GM12874 (cell line): ENCODE measurements at regions not wholly inside any gene's neighbourhood (a gene's known extent, or its start where the extent isn't known, plus 50 kb on each side); places are given as distances from the start of the nearest gene placed in this dataset.

Experiments used
- TF ChIP-seq, protein P1 (sequence below): IDR thresholded peaks from 2 replicates; pipeline ENCODE4 v1.5.1; 2011; ENCODE audit warnings: low read depth, mild to moderate bottlenecking, control low read depth, low read length, moderate library complexity; ENCODE audit not compliant: insufficient read depth

DNA sequence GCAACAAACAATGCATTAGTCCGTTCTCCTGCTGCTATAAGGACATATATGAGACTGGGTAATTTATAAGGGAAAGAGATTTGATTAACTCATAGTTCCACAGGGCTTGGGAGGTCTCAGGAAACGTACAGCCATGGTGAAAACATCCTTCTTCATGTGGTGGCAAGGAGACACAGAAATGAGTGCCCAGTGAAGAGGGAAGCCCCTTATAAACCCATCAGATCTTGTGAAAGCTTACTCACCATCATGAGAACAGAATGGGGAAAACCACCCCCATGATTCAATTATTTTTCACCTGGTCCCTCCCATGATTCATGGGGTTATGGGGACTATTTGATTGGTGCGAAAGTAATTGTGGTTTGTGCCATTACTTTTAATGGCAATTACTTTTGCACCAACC, 655.8 kb upstream of the SEMA6A start:
- TF ChIP-seq, protein P1, sequence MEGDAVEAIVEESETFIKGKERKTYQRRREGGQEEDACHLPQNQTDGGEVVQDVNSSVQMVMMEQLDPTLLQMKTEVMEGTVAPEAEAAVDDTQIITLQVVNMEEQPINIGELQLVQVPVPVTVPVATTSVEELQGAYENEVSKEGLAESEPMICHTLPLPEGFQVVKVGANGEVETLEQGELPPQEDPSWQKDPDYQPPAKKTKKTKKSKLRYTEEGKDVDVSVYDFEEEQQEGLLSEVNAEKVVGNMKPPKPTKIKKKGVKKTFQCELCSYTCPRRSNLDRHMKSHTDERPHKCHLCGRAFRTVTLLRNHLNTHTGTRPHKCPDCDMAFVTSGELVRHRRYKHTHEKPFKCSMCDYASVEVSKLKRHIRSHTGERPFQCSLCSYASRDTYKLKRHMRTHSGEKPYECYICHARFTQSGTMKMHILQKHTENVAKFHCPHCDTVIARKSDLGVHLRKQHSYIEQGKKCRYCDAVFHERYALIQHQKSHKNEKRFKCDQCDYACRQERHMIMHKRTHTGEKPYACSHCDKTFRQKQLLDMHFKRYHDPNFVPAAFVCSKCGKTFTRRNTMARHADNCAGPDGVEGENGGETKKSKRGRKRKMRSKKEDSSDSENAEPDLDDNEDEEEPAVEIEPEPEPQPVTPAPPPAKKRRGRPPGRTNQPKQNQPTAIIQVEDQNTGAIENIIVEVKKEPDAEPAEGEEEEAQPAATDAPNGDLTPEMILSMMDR = no peak

DNA sequence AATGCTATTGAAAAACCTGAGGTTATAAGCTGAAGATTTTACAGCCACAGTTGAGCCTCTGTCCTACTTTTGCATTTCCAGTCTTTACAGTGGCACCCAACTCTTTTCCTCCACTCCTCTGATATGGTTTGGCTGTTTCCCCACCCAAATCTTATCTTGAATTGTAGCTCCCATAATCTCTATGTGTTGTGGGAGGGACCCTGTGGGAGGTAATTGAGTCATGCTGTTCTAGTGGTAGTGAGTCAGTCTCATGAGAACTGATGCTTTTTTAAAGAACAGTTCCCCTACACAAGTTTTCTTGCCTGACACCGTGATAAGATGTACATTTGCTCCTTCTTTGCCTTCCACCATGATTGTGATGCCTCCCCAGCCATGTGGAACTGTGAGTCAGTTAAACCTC, 646.1 kb upstream of the SEMA6A start:
- TF ChIP-seq, protein P1 = no peak

DNA sequence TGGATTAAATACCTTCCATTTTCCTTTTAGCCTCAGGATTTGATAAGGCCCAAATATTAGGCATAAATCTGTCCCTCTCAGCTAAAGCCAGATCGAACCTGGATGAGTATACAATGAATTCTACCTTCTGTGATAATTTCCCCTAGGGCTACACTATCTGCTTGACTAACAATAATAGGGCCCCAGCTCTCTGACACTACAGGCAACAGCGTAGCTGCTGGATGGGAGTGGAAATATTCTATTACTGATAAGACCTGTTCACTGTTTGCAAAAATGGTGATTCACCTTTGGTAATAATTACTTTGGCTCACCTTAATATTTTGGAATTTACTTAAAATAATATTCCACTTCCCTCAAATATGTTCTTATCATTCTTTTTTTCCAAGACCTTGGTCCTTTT, 644.2 kb upstream of the SEMA6A start:
- TF ChIP-seq, protein P1 = no peak

DNA sequence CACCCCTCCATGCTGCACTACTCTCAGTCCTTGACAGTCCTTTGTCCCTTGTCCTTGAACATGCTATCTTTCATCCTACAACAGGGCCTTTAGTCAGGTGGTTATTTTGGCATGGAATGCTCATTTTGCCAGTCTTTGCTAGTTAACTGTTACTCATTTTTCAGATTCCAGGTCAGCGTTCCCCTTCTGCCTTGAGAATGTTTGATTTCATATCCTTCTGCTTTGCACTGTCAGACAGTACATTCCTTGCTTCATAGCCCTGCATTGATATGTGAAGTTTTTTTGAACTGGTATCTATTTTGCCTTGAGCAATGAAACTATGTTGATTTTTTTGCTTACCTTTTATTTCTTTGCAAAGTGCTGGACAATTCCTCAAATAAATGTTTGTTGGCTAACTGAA, 638.2 kb upstream of the SEMA6A start:
- TF ChIP-seq, protein P1 = no peak

DNA sequence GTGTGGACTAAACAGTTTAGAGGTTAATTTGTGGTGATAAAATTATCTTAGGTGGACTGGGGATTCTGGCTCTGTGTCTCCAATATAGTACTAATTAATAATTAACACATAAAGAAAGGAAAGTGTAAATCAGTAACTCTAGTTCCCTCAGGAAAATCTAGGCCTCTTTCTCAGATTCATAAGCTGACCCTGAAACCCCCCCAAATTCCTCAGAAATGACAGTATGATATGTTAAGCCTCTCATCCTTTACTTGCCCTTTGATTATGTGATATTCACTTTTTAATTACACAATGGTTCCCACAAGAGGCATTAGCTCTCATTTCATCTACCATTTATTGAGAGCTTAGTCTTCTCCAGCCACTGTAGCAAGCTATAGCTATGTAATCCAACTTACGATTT, 636.2 kb upstream of the SEMA6A start:
- TF ChIP-seq, protein P1 = no peak

DNA sequence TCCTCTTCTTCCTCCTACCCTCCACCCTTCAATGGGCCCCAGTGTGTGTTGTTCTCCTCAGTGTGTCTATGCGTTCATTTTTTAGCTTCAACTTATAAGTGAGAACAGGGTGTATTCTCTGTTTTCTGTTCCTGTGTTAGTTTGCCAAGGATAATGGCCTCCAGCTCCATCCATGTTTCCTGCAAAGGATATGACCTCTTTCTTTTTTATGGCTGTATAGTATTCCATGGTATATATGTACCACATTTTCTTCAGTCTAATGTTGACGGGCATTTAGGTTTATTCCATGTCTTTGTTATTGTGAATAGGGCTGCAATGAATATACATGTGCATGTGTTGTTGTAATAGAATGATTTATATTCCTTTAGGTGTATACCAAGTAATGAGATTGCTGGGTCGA, 634.9 kb upstream of the SEMA6A start:
- TF ChIP-seq, protein P1 = no peak

DNA sequence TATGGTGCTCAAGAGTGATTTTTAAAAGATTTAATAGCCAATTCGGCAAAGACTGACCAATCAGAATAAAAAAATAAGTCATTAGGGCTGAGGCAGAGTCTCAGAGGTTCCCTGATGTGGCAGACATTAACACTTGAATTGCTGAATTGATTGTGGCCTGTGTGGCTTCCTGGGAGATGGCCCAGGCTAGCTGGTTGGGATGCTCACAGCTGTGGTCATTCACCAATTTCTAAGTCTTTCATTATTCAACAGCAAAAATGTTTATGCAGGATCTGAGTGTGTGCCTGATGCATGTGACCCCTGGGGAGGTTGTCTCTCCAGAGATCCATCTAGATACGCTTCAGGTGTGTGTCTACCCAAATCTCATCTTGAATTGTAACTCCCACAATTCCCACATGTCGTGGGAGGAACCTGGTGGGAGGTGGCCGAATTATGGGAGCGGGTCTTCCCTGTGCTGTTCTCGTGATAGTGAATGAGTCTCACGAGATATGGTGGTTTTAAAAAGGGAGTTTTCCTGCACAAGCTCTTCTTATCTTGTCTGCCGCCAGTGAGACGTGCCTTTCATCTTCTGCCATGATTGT, 632.6 kb upstream of the SEMA6A start:
- TF ChIP-seq, protein P1 = no peak
